ENCODE measurements at regions not wholly inside any gene's neighbourhood (a gene's known extent, or its start where the extent isn't known, plus 50 kb on each side); places are given as distances from the start of the nearest gene placed in this dataset.

- no peaks in the 10 kb centered on the region for H3K27me3 ChIP-seq (replicated peaks in 1 of 4; ENCODE audit: control extremely low read depth in 1 of 4, control insufficient read depth in 3 of 4, insufficient read depth in 4 of 4, low read length in 3 of 4)
- no peak overlapping the region for H2AFZ ChIP-seq (ENCODE audit: insufficient read depth, low read depth, low read length, poor library complexity, severe bottlenecking)
- Mint-ChIP-seq H3K4me1 (no peaks in the 10 kb centered on the region), H3K27me3 (no peaks in the 10 kb centered on the region), H3K9me3 (ENCODE audit: insufficient read depth) (peaks cover 5% of the 10 kb centered on the region), H3K27ac (no peak overlapping the region), H3K4me3 (no peak overlapping the region)
- H3K36me3 ChIP-seq (replicated peaks in 1 of 2; ENCODE audit: control extremely low read depth in 1 of 2, control insufficient read depth in 1 of 2, extremely low read depth in 1 of 2, insufficient read depth in 2 of 2, low read length in 1 of 2), result no peaks in the 10 kb centered on the region
- CTCF ChIA-PET, result no interaction called here
- H3K4me3 ChIP-seq (ENCODE audit: control extremely low read depth in 1 of 5, extremely low read depth in 1 of 5, insufficient read depth in 1 of 5, low read depth in 2 of 5, low read length in 4 of 5), result no peak overlapping the region
- H3K79me2 ChIP-seq (ENCODE audit: control insufficient read depth, insufficient read depth, low read length), result no peaks in the 10 kb centered on the region
- no peak overlapping the region for H3K27ac ChIP-seq (ENCODE audit: low read length in 2 of 2)
- no peaks in the 10 kb centered on the region for H3K4me1 ChIP-seq (ENCODE audit: control insufficient read depth in 2 of 2, insufficient read depth in 2 of 2, low read length in 2 of 2)
- no peak overlapping the region for H3K4me2 ChIP-seq (replicated peaks; ENCODE audit: low read depth, low read length, poor library complexity, severe bottlenecking)
- POLR2A ChIA-PET, result no interaction called here
- ATAC-seq (ENCODE audit: low read depth) (no peak), DNase-seq (no peak)
- TF ChIP-seq EZH2 (IDR thresholded peaks at IDR 0.05; ENCODE audit: borderline replicate concordance, insufficient read depth, low read depth, low read length, poor library complexity, severe bottlenecking), result no peak
- TF ChIP-seq CTCF (IDR thresholded peaks at IDR 0.05), result no peak
- no peaks in the 10 kb centered on the region for H4K20me1 ChIP-seq (ENCODE audit: control insufficient read depth, insufficient read depth, low read length, poor library complexity, severe bottlenecking)
- H3K9ac ChIP-seq (ENCODE audit: low read length), result no peak overlapping the region
- H3K9me3 ChIP-seq (ENCODE audit: control extremely low read depth in 1 of 3, control insufficient read depth in 2 of 3, insufficient read depth in 1 of 3, low read length in 2 of 3), result no peaks in the 10 kb centered on the region
- no CpG with 5 or more reads among the region's 1 CpG for WGBS (ENCODE audit: insufficient coverage)
- intact Hi-C loops (cut with micrococcal nuclease), result no loop called here
Observed at GRCh38 chr5:105708442-105708841, 1962.3 kb downstream of the EFNA5 start.

DNA sequence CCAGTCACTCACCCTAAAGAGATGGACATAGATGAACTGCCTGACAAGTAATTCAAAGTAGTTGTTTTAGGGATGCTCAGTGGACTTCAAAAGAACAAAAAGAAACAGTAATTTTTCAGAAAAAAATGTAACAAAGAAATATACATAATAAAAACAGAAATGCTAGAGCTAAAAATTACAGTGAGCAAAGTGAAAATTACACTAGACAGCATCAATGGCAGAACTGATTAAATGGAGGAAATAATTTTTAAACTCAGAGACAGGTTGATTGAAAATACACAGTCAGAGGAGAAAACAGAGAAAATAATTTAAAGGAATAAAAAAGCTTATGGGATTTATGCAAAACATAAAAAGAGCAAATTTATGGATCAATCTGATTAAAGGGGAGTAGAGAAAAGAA, 1968.4 kb downstream of the EFNA5 start:
- peaks cover 9% of the 10 kb centered on the region for H3K9me3 Mint-ChIP-seq (ENCODE audit: insufficient read depth)
- no peak overlapping the region for H3K27ac Mint-ChIP-seq
- H3K4me1 Mint-ChIP-seq, result no peaks in the 10 kb centered on the region
- ChIA-PET CTCF (no interaction called here), POLR2A (no interaction called here)
- Histone ChIP-seq H3K4me2 (replicated peaks; ENCODE audit: low read depth, low read length, poor library complexity, severe bottlenecking) (no peak overlapping the region), H3K9me3 (ENCODE audit: control extremely low read depth in 1 of 3, control insufficient read depth in 2 of 3, insufficient read depth in 1 of 3, low read length in 2 of 3) (peaks cover 0 to 5% (median 4%) of the 10 kb centered on the region in 3 donors), H3K4me1 (ENCODE audit: control insufficient read depth in 2 of 2, insufficient read depth in 2 of 2, low read length in 2 of 2) (no peaks in the 10 kb centered on the region), H3K9ac (ENCODE audit: low read length) (no peak overlapping the region), H2AFZ (ENCODE audit: insufficient read depth, low read depth, low read length, poor library complexity, severe bottlenecking) (no peak overlapping the region), H3K4me3 (ENCODE audit: control extremely low read depth in 1 of 5, extremely low read depth in 1 of 5, insufficient read depth in 1 of 5, low read depth in 2 of 5, low read length in 4 of 5) (no peak overlapping the region), H3K27me3 (replicated peaks in 1 of 4; ENCODE audit: control extremely low read depth in 1 of 4, control insufficient read depth in 3 of 4, insufficient read depth in 4 of 4, low read length in 3 of 4) (no peaks in the 10 kb centered on the region), H3K27ac (ENCODE audit: low read length in 2 of 2) (no peak overlapping the region), H3K79me2 (ENCODE audit: control insufficient read depth, insufficient read depth, low read length) (no peaks in the 10 kb centered on the region), H4K20me1 (ENCODE audit: control insufficient read depth, insufficient read depth, low read length, poor library complexity, severe bottlenecking) (no peaks in the 10 kb centered on the region), H3K36me3 (replicated peaks in 1 of 2; ENCODE audit: control extremely low read depth in 1 of 2, control insufficient read depth in 1 of 2, extremely low read depth in 1 of 2, insufficient read depth in 2 of 2, low read length in 1 of 2) (no peaks in the 10 kb centered on the region)
- no peak overlapping the region for H3K4me3 Mint-ChIP-seq
- no peak for DNase-seq
- H3K27me3 Mint-ChIP-seq, result no peaks in the 10 kb centered on the region
- intact Hi-C loops (cut with micrococcal nuclease), result no loop called here
- ATAC-seq (ENCODE audit: low read depth), result no peak
- no peak for TF ChIP-seq EZH2 (IDR thresholded peaks at IDR 0.05; ENCODE audit: borderline replicate concordance, insufficient read depth, low read depth, low read length, poor library complexity, severe bottlenecking)
- no peak for TF ChIP-seq CTCF (IDR thresholded peaks at IDR 0.05)
